ENCODE measurements at regions not wholly inside any gene's neighbourhood (a gene's known extent, or its start where the extent isn't known, plus 50 kb on each side); places are given as distances from the start of the nearest gene placed in this dataset.

GRCh38 chr7:13411151-13411550, 578.3 kb downstream of the ETV1 start:
- TF ChIP-seq CTCF (IDR thresholded peaks at IDR 0.05) = no peak
- TF ChIP-seq POLR2A (IDR thresholded peaks at IDR 0.05) = no peak

Data from heart left ventricle (tissue), 13 donors.